TTC549 (cell line): ENCODE measurements at regions not wholly inside any gene's neighbourhood (a gene's known extent, or its start where the extent isn't known, plus 50 kb on each side); places are given as distances from the start of the nearest gene placed in this dataset.

Experiments used
- FAIRE-seq: peaks from 2 replicates; lab custom pipeline; 2012; peaks lifted over from hg19 to GRCh38; lab: Jason Lieb, UNC

DNA sequence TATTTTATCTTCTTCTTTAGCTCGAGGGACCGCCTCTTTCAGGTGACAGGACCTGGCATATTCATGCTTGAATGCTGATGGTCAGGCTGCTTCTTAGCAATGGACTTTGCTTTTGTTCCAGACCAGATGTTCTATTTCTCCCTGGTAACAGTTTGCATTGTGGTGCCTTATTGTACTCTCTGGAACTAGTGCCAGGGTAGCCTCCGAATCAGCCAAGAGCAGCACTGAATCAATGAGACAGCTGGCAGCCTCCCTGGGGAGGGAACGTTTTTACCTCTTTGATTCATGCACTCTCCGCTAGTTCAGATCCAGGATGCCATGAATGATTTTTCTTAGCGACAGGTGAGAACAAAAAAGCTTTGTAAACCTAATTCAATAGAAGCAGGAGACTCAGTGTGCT, 54.1 kb upstream of the NXPH1 start:
- no peak for FAIRE-seq

DNA sequence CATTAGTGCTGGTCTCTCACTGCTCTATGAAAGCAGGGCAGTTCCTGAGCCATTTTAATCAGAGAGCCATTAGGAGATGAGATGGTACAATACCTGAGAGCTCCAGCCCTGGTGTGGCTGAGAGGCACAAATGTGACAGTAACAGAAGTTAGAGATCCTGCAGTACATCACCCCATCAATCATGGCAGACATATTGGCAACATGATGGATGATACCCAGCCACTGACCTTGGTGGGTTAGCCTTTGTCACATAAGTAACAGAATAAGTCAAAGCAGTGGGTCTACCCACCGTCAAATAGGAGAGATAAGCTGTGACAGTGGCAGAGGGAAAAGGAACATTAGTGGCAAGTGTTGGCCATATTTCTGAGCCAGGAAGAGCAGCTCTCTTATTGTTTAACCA, 53.3 kb upstream of the NXPH1 start:
- FAIRE-seq, result no peak

DNA sequence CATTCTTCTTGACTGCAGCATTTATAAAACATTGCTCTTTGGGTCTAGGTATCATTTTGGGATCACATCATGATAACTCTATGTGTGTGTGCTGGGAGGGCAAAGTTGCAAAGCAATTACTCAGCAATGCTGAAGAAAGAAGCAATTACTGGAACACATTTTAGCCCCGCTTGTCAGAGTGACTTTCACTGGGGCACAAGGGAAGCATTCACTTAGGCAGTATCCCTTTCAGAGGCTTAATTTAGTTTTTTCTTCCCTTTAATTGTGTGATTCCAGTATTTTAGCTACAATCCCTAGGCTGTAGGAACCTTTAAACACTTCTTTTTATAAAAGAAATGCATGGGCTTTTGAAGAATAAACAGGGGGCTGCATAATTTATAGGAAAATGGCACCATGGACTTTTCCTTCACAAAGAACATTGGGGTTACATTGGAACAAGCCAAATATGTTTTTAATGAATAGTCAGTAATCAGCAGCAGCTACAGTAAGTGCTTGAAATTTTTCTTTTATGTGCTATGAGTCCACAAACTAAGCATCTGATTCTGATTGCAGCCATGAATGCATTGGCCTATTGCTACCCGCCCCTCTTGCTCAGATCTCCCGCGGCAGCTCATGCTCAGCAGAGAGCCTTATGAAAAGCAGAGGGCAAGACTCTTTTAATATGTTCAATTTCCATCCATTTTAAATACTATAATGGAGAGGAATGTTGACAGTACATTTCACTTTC, 51.2 kb upstream of the NXPH1 start:
- FAIRE-seq, result no peak
